ENCODE measurements at regions not wholly inside any gene's neighbourhood (a gene's known extent, or its start where the extent isn't known, plus 50 kb on each side); places are given as distances from the start of the nearest gene placed in this dataset.

DNA sequence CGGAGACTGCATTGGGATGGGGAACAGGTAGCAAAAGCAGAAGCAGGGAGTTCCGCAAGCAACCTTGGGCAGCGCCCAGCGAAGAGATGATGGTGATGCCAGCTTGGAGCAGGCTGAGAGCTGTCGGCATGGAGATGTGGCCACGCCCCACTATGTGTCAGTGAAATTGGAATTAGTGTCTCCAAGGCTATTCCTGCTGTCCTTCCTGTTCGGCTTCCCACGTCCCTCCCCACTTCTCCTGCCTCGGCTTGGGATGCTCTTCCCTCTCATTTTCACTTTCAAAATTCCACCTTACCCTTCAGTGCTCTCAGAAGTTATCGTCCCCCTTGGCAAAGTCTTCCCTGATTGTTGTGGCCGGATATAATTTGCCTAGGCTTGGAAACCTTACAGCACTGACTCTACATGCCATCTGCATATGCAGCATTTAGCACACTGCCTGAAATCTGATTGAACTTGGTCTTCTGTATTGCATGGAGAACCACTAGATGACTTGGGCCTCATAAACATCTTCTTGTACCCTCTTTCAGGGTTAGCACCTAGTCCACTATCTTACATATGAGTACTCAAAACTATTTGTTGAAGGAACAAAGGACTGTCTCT lies 270.7 kb upstream of the RUNX1 start:
- ChIA-PET POLR2A (no interaction called here), CTCF (no interaction called here)
- no peaks in the 10 kb centered on the region for H3K27me3 ChIP-seq (ENCODE audit: insufficient read depth)
- TF ChIP-seq YY1 (IDR thresholded peaks at IDR 0.05; ENCODE audit: low read depth) (no peak), MEF2A (IDR thresholded peaks at IDR 0.05; ENCODE audit: borderline replicate concordance, low read depth) (no peak), RXRA (IDR thresholded peaks at IDR 0.05; ENCODE audit: borderline replicate concordance, low read depth) (no peak), FOXM1 (IDR thresholded peaks at IDR 0.05; ENCODE audit: low read depth) (no peak), MXI1 (IDR thresholded peaks at IDR 0.05; ENCODE audit: low read depth, low read length) (no peak), NRF1 (IDR thresholded peaks at IDR 0.05; ENCODE audit: low read depth, low read length) (no peak), TEAD4 (IDR thresholded peaks at IDR 0.05; ENCODE audit: borderline replicate concordance, insufficient read depth) (no peak), CHD2 (IDR thresholded peaks at IDR 0.05; ENCODE audit: low read length, partially characterized antibody) (no peak), GABPA (IDR thresholded peaks at IDR 0.05; ENCODE audit: low read depth) (no peak), EZH2phosphoT487 (IDR thresholded peaks at IDR 0.05; ENCODE audit: borderline replicate concordance, low read depth) (no peak), RCOR1 (IDR thresholded peaks at IDR 0.05; ENCODE audit: low read length) (no peak)
- TF ChIP-seq, protein P1, sequence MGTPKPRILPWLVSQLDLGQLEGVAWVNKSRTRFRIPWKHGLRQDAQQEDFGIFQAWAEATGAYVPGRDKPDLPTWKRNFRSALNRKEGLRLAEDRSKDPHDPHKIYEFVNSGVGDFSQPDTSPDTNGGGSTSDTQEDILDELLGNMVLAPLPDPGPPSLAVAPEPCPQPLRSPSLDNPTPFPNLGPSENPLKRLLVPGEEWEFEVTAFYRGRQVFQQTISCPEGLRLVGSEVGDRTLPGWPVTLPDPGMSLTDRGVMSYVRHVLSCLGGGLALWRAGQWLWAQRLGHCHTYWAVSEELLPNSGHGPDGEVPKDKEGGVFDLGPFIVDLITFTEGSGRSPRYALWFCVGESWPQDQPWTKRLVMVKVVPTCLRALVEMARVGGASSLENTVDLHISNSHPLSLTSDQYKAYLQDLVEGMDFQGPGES (IDR thresholded peaks at IDR 0.05; ENCODE audit: low read depth, low read length): no peak
- no peak overlapping the region for H3K9ac ChIP-seq
- H3K36me3 ChIP-seq (replicated peaks in 1 of 2; ENCODE audit: control insufficient read depth in 1 of 2, insufficient read depth in 2 of 2, low read length in 1 of 2): no peaks in the 10 kb centered on the region
- peaks cover 12 to 21% of the 10 kb centered on the region in 2 experiments; a peak in 2 of 4 replicates for H3K4me1 ChIP-seq (ENCODE audit: control insufficient read depth in 1 of 2, insufficient read depth in 2 of 2, low read depth in 1 of 2, low read length in 1 of 2)
- H3K4me2 ChIP-seq: no peak overlapping the region
- H3K79me2 ChIP-seq (ENCODE audit: insufficient read depth): no peaks in the 10 kb centered on the region
- no peak for DNase-seq
- H3K27ac ChIP-seq (ENCODE audit: low read depth in 2 of 2, low read length in 1 of 2): no peak overlapping the region
- no peak overlapping the region for H3K4me3 ChIP-seq (ENCODE audit: low read depth in 2 of 2, low read length in 1 of 2)
- H3F3A ChIP-seq (replicated peaks; ENCODE audit: insufficient read depth): peaks cover 14% of the 10 kb centered on the region
- no peak overlapping the region for H2AFZ ChIP-seq (ENCODE audit: low read depth)
- H4K20me1 ChIP-seq (ENCODE audit: insufficient read depth): no peaks in the 10 kb centered on the region
- H3K9me3 ChIP-seq: no peaks in the 10 kb centered on the region
- WGBS (ENCODE audit: low lambda C conversion rate): 84% methylated on average over 10 of the region's 11 CpGs
- no peaks in the 10 kb centered on the region for H3K9me2 ChIP-seq

DNA sequence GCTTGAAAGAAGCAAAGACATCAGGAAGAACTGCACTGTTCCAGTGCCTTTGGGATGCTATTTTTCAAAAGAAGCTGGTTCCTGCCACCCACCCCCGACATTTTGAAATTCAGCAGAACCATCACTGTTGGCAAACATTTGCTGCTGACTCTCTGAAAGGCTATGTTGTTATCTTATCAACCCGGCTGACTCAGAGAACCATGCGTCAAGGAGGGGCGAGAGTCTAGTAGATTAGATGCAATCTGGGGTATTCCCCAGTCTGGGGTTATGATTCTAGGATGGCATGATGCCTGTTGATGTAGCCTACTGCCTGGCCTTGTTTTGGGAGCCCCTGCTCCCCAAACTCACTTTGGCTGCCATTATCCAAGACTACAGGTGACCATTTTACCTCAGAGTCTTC lies 267.8 kb upstream of the RUNX1 start:
- peak; percentile 15 for DNase-seq
- Histone ChIP-seq H2AFZ (ENCODE audit: low read depth) (no peak overlapping the region), H3K36me3 (replicated peaks in 1 of 2; ENCODE audit: control insufficient read depth in 1 of 2, insufficient read depth in 2 of 2, low read length in 1 of 2) (no peaks in the 10 kb centered on the region), H3K4me3 (ENCODE audit: low read depth in 2 of 2, low read length in 1 of 2) (no peak overlapping the region), H3F3A (replicated peaks; ENCODE audit: insufficient read depth) (no peaks in the 10 kb centered on the region), H3K27ac (ENCODE audit: low read depth in 2 of 2, low read length in 1 of 2) (no peak overlapping the region), H3K9me3 (no peaks in the 10 kb centered on the region), H3K9me2 (no peaks in the 10 kb centered on the region), H3K79me2 (ENCODE audit: insufficient read depth) (no peaks in the 10 kb centered on the region), H3K4me2 (no peak overlapping the region), H3K9ac (no peak overlapping the region), H3K4me1 (ENCODE audit: control insufficient read depth in 1 of 2, insufficient read depth in 2 of 2, low read depth in 1 of 2, low read length in 1 of 2) (peaks cover 0 to 6% of the 10 kb centered on the region in 2 experiments; a peak in 1 of 4 replicates), H4K20me1 (ENCODE audit: insufficient read depth) (no peaks in the 10 kb centered on the region), H3K27me3 (ENCODE audit: insufficient read depth) (no peaks in the 10 kb centered on the region)
- ChIA-PET POLR2A (no interaction called here), CTCF (no interaction called here)
- WGBS (ENCODE audit: low lambda C conversion rate): 26% methylated on average over 4 of the region's 4 CpGs
- TF ChIP-seq TEAD4 (IDR thresholded peaks at IDR 0.05; ENCODE audit: borderline replicate concordance, insufficient read depth) (no peak), YY1 (IDR thresholded peaks at IDR 0.05; ENCODE audit: low read depth) (no peak), NFIC (IDR thresholded peaks at IDR 0.05; ENCODE audit: borderline replicate concordance) (peak; percentile 29; the same call in 1 of the 2 replicates), MEF2A (IDR thresholded peaks at IDR 0.05; ENCODE audit: borderline replicate concordance, low read depth) (no peak), POLR2AphosphoS5 (IDR thresholded peaks at IDR 0.05; ENCODE audit: low read depth, low read length) (no peak), EP300 (IDR thresholded peaks at IDR 0.05; ENCODE audit: borderline replicate concordance in 1 of 2, low read depth in 1 of 2, low read length in 1 of 2) (peak in 1 of 2 experiments; percentile 27; a peak in 1 of 4 replicates), ELF1 (IDR thresholded peaks at IDR 0.05) (no peak), CHD2 (IDR thresholded peaks at IDR 0.05; ENCODE audit: low read length, partially characterized antibody) (no peak), TCF12 (IDR thresholded peaks at IDR 0.05) (peak; percentile 68), FOXJ3 (CRISPR knock-in tag; IDR thresholded peaks at IDR 0.05) (no peak), TAF1 (IDR thresholded peaks at IDR 0.05; ENCODE audit: borderline replicate concordance, low read depth, low read length) (no peak), JUND (IDR thresholded peaks at IDR 0.05) (peak; percentile 44; the same call in 1 of the 2 replicates), GABPA (IDR thresholded peaks at IDR 0.05; ENCODE audit: low read depth) (no peak)
- TF ChIP-seq, protein P2, sequence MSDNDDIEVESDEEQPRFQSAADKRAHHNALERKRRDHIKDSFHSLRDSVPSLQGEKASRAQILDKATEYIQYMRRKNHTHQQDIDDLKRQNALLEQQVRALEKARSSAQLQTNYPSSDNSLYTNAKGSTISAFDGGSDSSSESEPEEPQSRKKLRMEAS (IDR thresholded peaks at IDR 0.05; ENCODE audit: low read depth): no peak
- TF ChIP-seq, protein P3, sequence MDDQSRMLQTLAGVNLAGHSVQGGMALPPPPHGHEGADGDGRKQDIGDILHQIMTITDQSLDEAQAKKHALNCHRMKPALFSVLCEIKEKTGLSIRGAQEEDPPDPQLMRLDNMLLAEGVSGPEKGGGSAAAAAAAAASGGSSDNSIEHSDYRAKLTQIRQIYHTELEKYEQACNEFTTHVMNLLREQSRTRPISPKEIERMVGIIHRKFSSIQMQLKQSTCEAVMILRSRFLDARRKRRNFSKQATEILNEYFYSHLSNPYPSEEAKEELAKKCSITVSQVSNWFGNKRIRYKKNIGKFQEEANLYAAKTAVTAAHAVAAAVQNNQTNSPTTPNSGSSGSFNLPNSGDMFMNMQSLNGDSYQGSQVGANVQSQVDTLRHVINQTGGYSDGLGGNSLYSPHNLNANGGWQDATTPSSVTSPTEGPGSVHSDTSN (IDR thresholded peaks at IDR 0.05): peak; percentile 35; the same call in 1 of the 2 replicates
- TF ChIP-seq, protein P4, sequence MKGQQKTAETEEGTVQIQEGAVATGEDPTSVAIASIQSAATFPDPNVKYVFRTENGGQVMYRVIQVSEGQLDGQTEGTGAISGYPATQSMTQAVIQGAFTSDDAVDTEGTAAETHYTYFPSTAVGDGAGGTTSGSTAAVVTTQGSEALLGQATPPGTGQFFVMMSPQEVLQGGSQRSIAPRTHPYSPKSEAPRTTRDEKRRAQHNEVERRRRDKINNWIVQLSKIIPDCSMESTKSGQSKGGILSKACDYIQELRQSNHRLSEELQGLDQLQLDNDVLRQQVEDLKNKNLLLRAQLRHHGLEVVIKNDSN (IDR thresholded peaks at IDR 0.05; ENCODE audit: borderline replicate concordance, low read depth): no peak
- TF ChIP-seq, protein P5, sequence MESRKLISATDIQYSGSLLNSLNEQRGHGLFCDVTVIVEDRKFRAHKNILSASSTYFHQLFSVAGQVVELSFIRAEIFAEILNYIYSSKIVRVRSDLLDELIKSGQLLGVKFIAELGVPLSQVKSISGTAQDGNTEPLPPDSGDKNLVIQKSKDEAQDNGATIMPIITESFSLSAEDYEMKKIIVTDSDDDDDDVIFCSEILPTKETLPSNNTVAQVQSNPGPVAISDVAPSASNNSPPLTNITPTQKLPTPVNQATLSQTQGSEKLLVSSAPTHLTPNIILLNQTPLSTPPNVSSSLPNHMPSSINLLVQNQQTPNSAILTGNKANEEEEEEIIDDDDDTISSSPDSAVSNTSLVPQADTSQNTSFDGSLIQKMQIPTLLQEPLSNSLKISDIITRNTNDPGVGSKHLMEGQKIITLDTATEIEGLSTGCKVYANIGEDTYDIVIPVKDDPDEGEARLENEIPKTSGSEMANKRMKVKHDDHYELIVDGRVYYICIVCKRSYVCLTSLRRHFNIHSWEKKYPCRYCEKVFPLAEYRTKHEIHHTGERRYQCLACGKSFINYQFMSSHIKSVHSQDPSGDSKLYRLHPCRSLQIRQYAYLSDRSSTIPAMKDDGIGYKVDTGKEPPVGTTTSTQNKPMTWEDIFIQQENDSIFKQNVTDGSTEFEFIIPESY (IDR thresholded peaks at IDR 0.05; ENCODE audit: borderline replicate concordance, low read depth): no peak

All from SK-N-SH (cell line).